ENCODE measurements at regions not wholly inside any gene's neighbourhood (a gene's known extent, or its start where the extent isn't known, plus 50 kb on each side); places are given as distances from the start of the nearest gene placed in this dataset.
A peak's percentile ranks its signal among the peaks of the same experiment; 100 is the strongest.

- no peak overlapping the region for H3K9ac ChIP-seq (replicated peaks; ENCODE audit: extremely low read depth, insufficient read depth, low read length)
- dilution Hi-C loops (cut with MboI; ENCODE audit: extremely low pct_ligation_motif_present, low sequenced_read_pairs) = no loop called here
- TF ChIP-seq POLR2AphosphoS5 (IDR thresholded peaks at IDR 0.05; ENCODE audit: insufficient read depth, low read depth, low read length) = no peak
- TF ChIP-seq MAX (IDR thresholded peaks at IDR 0.05; ENCODE audit: insufficient read depth, insufficient read length) = no peak
- TF ChIP-seq GATA2 (IDR thresholded peaks at IDR 0.05; ENCODE audit: insufficient read depth, insufficient read length, low read depth, low read length) = no peak
- no peak for TF ChIP-seq MYC (IDR thresholded peaks at IDR 0.05; ENCODE audit: low read depth, low read length)
- no peak for TF ChIP-seq EZH2 (IDR thresholded peaks at IDR 0.05; ENCODE audit: borderline replicate concordance, low read depth, low read length, severe bottlenecking)
- peak; percentile 43 for TF ChIP-seq JUN (IDR thresholded peaks at IDR 0.05; ENCODE audit: borderline replicate concordance, insufficient read depth, insufficient read length, low read depth)
- no peak for TF ChIP-seq FOS (IDR thresholded peaks at IDR 0.05; ENCODE audit: borderline replicate concordance, insufficient read depth, low read length)
- no peak for TF ChIP-seq CTCF (IDR thresholded peaks at IDR 0.05; ENCODE audit: extremely low read depth in 1 of 2, insufficient read depth in 1 of 2, low read depth in 1 of 2, low read length in 2 of 2)
- TF ChIP-seq POLR2A (IDR thresholded peaks at IDR 0.05; ENCODE audit: low read depth, low read length) = no peak
- no peak overlapping the region for H3K4me3 ChIP-seq (replicated peaks in 1 of 3; ENCODE audit: insufficient read depth in 1 of 3, low read depth in 1 of 3, low read length in 3 of 3)
- peak; percentile 33 for FAIRE-seq
- no peaks in the 10 kb centered on the region for H3K4me1 ChIP-seq (ENCODE audit: control insufficient read depth, extremely low read depth, insufficient read depth, low read length)
- H3K4me2 ChIP-seq (ENCODE audit: insufficient read depth, low read length) = no peak overlapping the region
- H3K9me1 ChIP-seq (replicated peaks; ENCODE audit: control insufficient read depth, extremely low read depth, insufficient read depth, low read length) = no peaks in the 10 kb centered on the region
- intact Hi-C loops (cut with micrococcal nuclease) = no loop called here
- peak; percentile 81 for DNase-seq (ENCODE audit: low read depth, low spot score)
- H3K27ac ChIP-seq (ENCODE audit: insufficient read depth, low read depth, low read length) = no peak overlapping the region
- H3K27me3 ChIP-seq (ENCODE audit: control insufficient read depth in 2 of 2, insufficient read depth in 2 of 2, low read length in 2 of 2) = no peaks in the 10 kb centered on the region
- no peak overlapping the region for H2AFZ ChIP-seq (ENCODE audit: low read depth, low read length)
- H3K36me3 ChIP-seq (ENCODE audit: control insufficient read depth in 2 of 2, extremely low read depth in 1 of 2, insufficient read depth in 2 of 2, low read length in 2 of 2) = no peaks in the 10 kb centered on the region
- BruUV-seq (replicated peaks) = no TSS peak
- H3K79me2 ChIP-seq (ENCODE audit: control insufficient read depth, insufficient read depth, low read length) = no peaks in the 10 kb centered on the region
- ChIA-PET CTCF (interaction anchor here (0.9 to 1.3 kb wide), 2 partner anchors 15 to 682 kb away, joined by 4 to 6 read pairs; no protein-coding TSS in a partner anchor), POLR2A (no interaction called here)
- H3K9me3 ChIP-seq (replicated peaks; ENCODE audit: control insufficient read depth, insufficient read depth, low read length) = no peaks in the 10 kb centered on the region
- H4K20me1 ChIP-seq (replicated peaks; ENCODE audit: control insufficient read depth, extremely low read depth, insufficient read depth, low read length) = no peaks in the 10 kb centered on the region
Measured at GRCh38 chr14:46596236-46596635, 55.3 kb downstream of the RPL10L start.
